Endothelial cell (in vitro differentiated cells): ENCODE measurements at regions not wholly inside any gene's neighbourhood (a gene's known extent, or its start where the extent isn't known, plus 50 kb on each side); places are given as distances from the start of the nearest gene placed in this dataset.

ENCODE experiments used
- DNase-seq: peaks from one replicate; pipeline ENCODE4 v3.0.0; 2021; ENCODE audit warnings: low spot score
- H3K27ac Mint-ChIP-seq: one replicate; pipeline ENCODE4 v1.8.0; 2021; ENCODE audit warnings: mixed read lengths, inconsistent platforms; ENCODE audit not compliant: unreplicated experiment
- H3K27me3 Mint-ChIP-seq: one replicate; pipeline ENCODE4 v1.8.0; 2021; ENCODE audit warnings: mild to moderate bottlenecking, moderate library complexity, mixed read lengths, inconsistent platforms; ENCODE audit not compliant: unreplicated experiment
- H3K36me3 Mint-ChIP-seq: one replicate; pipeline ENCODE4 v1.8.0; 2021; ENCODE audit warnings: mild to moderate bottlenecking, low read depth, mixed read lengths, inconsistent platforms; ENCODE audit not compliant: unreplicated experiment
- H3K4me1 Mint-ChIP-seq: one replicate; pipeline ENCODE4 v1.8.0; 2021; ENCODE audit warnings: mild to moderate bottlenecking, mixed read lengths, inconsistent platforms; ENCODE audit not compliant: unreplicated experiment
- H3K4me3 Mint-ChIP-seq: one replicate; pipeline ENCODE4 v1.8.0; 2021; ENCODE audit warnings: mild to moderate bottlenecking, mixed read lengths, inconsistent platforms; ENCODE audit not compliant: unreplicated experiment
- H3K9me3 Mint-ChIP-seq: one replicate; pipeline ENCODE4 v1.8.0; 2021; ENCODE audit warnings: mixed read lengths, inconsistent platforms; ENCODE audit not compliant: unreplicated experiment
- TF ChIP-seq, protein P1 (sequence below): fragments of 200-600 bp; sonication (generic); IDR thresholded peaks from one replicate; pipeline ENCODE4 v1.5.0; 2021; ENCODE audit warnings: antibody characterized with exemption; ENCODE audit not compliant: unreplicated experiment

- Mint-ChIP-seq H3K27ac (no peak overlapping the region), H3K9me3 (no peaks in the 10 kb centered on the region), H3K4me3 (no peak overlapping the region), H3K27me3 (peaks cover 5% of the 10 kb centered on the region), H3K36me3 (no peaks in the 10 kb centered on the region), H3K4me1 (peaks cover 4% of the 10 kb centered on the region)
- DNase-seq: no peak
- TF ChIP-seq, protein P1, sequence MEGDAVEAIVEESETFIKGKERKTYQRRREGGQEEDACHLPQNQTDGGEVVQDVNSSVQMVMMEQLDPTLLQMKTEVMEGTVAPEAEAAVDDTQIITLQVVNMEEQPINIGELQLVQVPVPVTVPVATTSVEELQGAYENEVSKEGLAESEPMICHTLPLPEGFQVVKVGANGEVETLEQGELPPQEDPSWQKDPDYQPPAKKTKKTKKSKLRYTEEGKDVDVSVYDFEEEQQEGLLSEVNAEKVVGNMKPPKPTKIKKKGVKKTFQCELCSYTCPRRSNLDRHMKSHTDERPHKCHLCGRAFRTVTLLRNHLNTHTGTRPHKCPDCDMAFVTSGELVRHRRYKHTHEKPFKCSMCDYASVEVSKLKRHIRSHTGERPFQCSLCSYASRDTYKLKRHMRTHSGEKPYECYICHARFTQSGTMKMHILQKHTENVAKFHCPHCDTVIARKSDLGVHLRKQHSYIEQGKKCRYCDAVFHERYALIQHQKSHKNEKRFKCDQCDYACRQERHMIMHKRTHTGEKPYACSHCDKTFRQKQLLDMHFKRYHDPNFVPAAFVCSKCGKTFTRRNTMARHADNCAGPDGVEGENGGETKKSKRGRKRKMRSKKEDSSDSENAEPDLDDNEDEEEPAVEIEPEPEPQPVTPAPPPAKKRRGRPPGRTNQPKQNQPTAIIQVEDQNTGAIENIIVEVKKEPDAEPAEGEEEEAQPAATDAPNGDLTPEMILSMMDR: no peak
Measured at GRCh38 chr12:114254998-114255397, 150.9 kb downstream of the TBX5 start.

- Mint-ChIP-seq H3K4me3 (no peak overlapping the region), H3K27me3 (peaks cover 5% of the 10 kb centered on the region), H3K9me3 (no peaks in the 10 kb centered on the region), H3K4me1 (peaks cover 4% of the 10 kb centered on the region), H3K36me3 (no peaks in the 10 kb centered on the region), H3K27ac (no peak overlapping the region)
- TF ChIP-seq, protein P1: no peak
- no peak for DNase-seq
Measured at GRCh38 chr12:114253976-114254778, 151.8 kb downstream of the TBX5 start.

DNA sequence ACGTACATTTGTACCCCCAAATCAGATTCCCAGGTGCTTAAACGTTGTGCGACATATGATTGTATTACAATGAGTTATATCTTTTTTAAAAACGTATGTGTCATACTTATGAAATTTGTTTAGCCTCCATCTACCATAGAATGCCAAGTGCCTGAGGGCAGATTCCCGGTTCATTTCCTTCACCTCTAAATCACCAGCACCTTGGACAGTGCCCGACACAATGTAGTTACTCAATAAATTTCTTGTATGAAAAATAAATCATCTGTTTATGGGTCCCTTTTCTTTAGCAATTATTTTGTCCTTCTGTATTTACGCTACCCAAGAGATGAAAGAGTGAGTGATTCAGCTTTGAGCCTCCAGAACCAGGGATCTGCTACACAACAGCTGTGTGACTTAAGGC lies 157.4 kb downstream of the TBX5 start:
- DNase-seq: no peak
- Mint-ChIP-seq H3K4me3 (no peak overlapping the region), H3K27ac (no peak overlapping the region), H3K36me3 (no peaks in the 10 kb centered on the region), H3K9me3 (no peaks in the 10 kb centered on the region), H3K4me1 (no peaks in the 10 kb centered on the region), H3K27me3 (peaks cover 3% of the 10 kb centered on the region)
- TF ChIP-seq, protein P1: no peak

- no peaks in the 10 kb centered on the region for H3K9me3 Mint-ChIP-seq
- H3K27me3 Mint-ChIP-seq: peaks cover 2% of the 10 kb centered on the region
- H3K4me3 Mint-ChIP-seq: no peak overlapping the region
- H3K36me3 Mint-ChIP-seq: no peaks in the 10 kb centered on the region
- H3K27ac Mint-ChIP-seq: no peak overlapping the region
- no peaks in the 10 kb centered on the region for H3K4me1 Mint-ChIP-seq
- no peak for DNase-seq
- TF ChIP-seq, protein P1: no peak
Measured at GRCh38 chr12:114245555-114245954, 160.4 kb downstream of the TBX5 start.

DNA sequence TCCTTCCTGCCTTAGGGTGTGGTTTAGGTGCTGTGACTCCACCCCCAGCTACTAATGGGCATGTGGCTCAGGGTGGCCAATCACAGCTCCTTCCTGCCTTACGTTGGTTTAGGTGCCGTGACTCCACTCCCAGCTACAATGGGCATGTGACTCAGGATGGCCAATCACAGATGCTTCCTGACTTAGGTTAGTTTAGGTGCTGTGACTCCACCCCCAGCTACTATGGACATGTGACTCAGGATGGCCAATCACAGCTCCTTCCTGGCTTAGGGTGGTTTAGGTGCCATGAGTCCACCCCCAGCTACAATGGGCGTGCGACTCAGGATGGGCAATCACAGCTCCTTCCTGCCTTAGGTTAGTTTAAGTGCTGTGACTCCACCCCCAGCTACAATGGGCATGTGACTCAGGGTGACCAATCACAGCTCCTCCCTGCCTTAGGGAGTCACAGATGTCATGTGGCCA lies 163.9 kb downstream of the TBX5 start:
- Mint-ChIP-seq H3K27ac (no peak overlapping the region), H3K4me3 (no peak overlapping the region), H3K27me3 (peaks cover 3% of the 10 kb centered on the region), H3K36me3 (no peaks in the 10 kb centered on the region), H3K4me1 (no peaks in the 10 kb centered on the region), H3K9me3 (no peaks in the 10 kb centered on the region)
- DNase-seq: no peak
- TF ChIP-seq, protein P1: no peak
